CD14-positive monocyte (primary cell): ENCODE measurements at regions not wholly inside any gene's neighbourhood (a gene's known extent, or its start where the extent isn't known, plus 50 kb on each side); places are given as distances from the start of the nearest gene placed in this dataset.

Experiments
- DNase-seq, 3 donors: peaks; one replicate each; pipeline ENCODE4 v3.0.0-alpha.2; 2011 to 2022
- H2AFZ ChIP-seq: 2 replicates; pipeline ENCODE4 v1.6.0; 2012; ENCODE audit warnings: mild to moderate bottlenecking, low read depth, low read length, inconsistent platforms; ENCODE audit not compliant: insufficient read depth, poor library complexity, severe bottlenecking
- H3K27ac ChIP-seq, 2 donors: 1 replicate in 1 of 2; 2 replicates in 1 of 2; pipeline ENCODE4 v1.5.1; 2012 to 2013; ENCODE audit warnings: low read length in 2 of 2, control low read depth in 1 of 2, inconsistent platforms in 1 of 2, low read depth in 1 of 2, mild to moderate bottlenecking in 1 of 2
- H3K27me3 ChIP-seq, 2 donors: one replicate each; pipeline versions ENCODE4 v1.6.0 to v1.6.1; 2011 to 2013; ENCODE audit warnings: low read length in 2 of 2; ENCODE audit not compliant: control insufficient read depth in 2 of 2, insufficient read depth in 2 of 2
- H3K36me3 ChIP-seq, 2 donors: replicated peaks in 1 of 2; 1 replicate in 1 of 2; 2 replicates in 1 of 2; pipeline versions ENCODE4 v1.5.1 to v1.6.1; 2012 to 2013; ENCODE audit warnings: low read length in 2 of 2, control low read depth in 1 of 2, inconsistent platforms in 1 of 2, mild to moderate bottlenecking in 1 of 2; ENCODE audit not compliant: insufficient read depth in 2 of 2, control insufficient read depth in 1 of 2
- H3K4me1 ChIP-seq, 2 donors: 1 replicate in 1 of 2; 2 replicates in 1 of 2; pipeline versions ENCODE4 v1.5.1 to v1.6.1; 2012 to 2013; ENCODE audit warnings: low read length in 2 of 2, control low read depth in 1 of 2, inconsistent platforms in 1 of 2, mild to moderate bottlenecking in 1 of 2, moderate library complexity in 1 of 2; ENCODE audit not compliant: insufficient read depth in 2 of 2, control insufficient read depth in 1 of 2
- H3K4me2 ChIP-seq: replicated peaks from 2 replicates; pipeline ENCODE3; 2012; ENCODE audit warnings: low read length, moderate library complexity, mild to moderate bottlenecking; ENCODE audit not compliant: poor library complexity, severe bottlenecking; ENCODE audit errors: extremely low read depth
- H3K4me3 ChIP-seq, 3 experiments: fragments of 200-600 bp in 1 of 3; sonication (generic) in 1 of 3; replicated peaks in 1 of 3; 1 replicate in 2 of 3; 2 replicates in 1 of 3; pipeline ENCODE4 v1.5.1; 2011 to 2013; ENCODE audit warnings: low read length in 3 of 3, mild to moderate bottlenecking in 3 of 3, control low read depth in 2 of 3, low read depth in 2 of 3, inconsistent platforms in 1 of 3, moderate library complexity in 1 of 3
- H3K79me2 ChIP-seq: 2 replicates; pipeline ENCODE4 v1.6.0; 2012; ENCODE audit warnings: mild to moderate bottlenecking, control low read depth, inconsistent platforms, low read length, moderate library complexity; ENCODE audit not compliant: insufficient read depth
- H3K9ac ChIP-seq: 2 replicates; pipeline ENCODE4 v1.6.0; 2017; ENCODE audit warnings: low read length, mild to moderate bottlenecking; ENCODE audit not compliant: insufficient read depth, poor library complexity, severe bottlenecking
- H3K9me3 ChIP-seq, 2 donors: replicated peaks in 1 of 2; 1 replicate in 1 of 2; 2 replicates in 1 of 2; pipeline versions ENCODE4 v1.5.1 to v1.6.1; 2012 to 2013; ENCODE audit warnings: low read length in 2 of 2, control low read depth in 1 of 2; ENCODE audit not compliant: control insufficient read depth in 1 of 2, insufficient read depth in 1 of 2
- H4K20me1 ChIP-seq: 2 replicates; pipeline ENCODE4 v1.6.0; 2012; ENCODE audit warnings: mild to moderate bottlenecking, low read length, control low read depth, moderate library complexity; ENCODE audit not compliant: insufficient read depth
- H3K27ac Mint-ChIP-seq, 7 donors: one replicate each; pipeline ENCODE4 v1.8.0; 2020; ENCODE audit warnings: mild to moderate bottlenecking in 7 of 7, mixed read lengths in 7 of 7, moderate library complexity in 6 of 7, inconsistent platforms in 2 of 7
- H3K27me3 Mint-ChIP-seq, 3 donors: one replicate each; pipeline ENCODE4 v1.8.0; 2021 to 2022; ENCODE audit warnings: low read depth in 3 of 3, mild to moderate bottlenecking in 3 of 3, mixed read lengths in 3 of 3, moderate library complexity in 3 of 3, inconsistent platforms in 1 of 3
- H3K36me3 Mint-ChIP-seq, 2 donors: one replicate each; pipeline ENCODE4 v1.8.0; 2020; ENCODE audit warnings: mixed read lengths in 2 of 2, inconsistent platforms in 1 of 2, mild to moderate bottlenecking in 1 of 2
- H3K4me1 Mint-ChIP-seq: one replicate; pipeline ENCODE4 v1.8.0; 2020; ENCODE audit warnings: mild to moderate bottlenecking, mixed read lengths
- H3K4me3 Mint-ChIP-seq, 2 donors: one replicate each; pipeline ENCODE4 v1.8.0; 2020; ENCODE audit warnings: mild to moderate bottlenecking in 2 of 2, mixed read lengths in 2 of 2, moderate library complexity in 1 of 2
- H3K9me3 Mint-ChIP-seq, 7 donors: one replicate each; pipeline ENCODE4 v1.8.0; 2020 to 2022; ENCODE audit warnings: mixed read lengths in 7 of 7, mild to moderate bottlenecking in 6 of 7, moderate library complexity in 6 of 7, inconsistent platforms in 2 of 7
- WGBS: methylation state at CpG from one replicate; pipeline ENCODE4 v1.1.5; 2013; ENCODE audit warnings: missing lambda C conversion rate; ENCODE audit not compliant: insufficient coverage; 5-methylcytosine and 5-hydroxymethylcytosine counted together
- intact Hi-C, 2 donors: fragments of 100-400 bp; cut with micrococcal nuclease; formaldehyde crosslinking; loops; one replicate each; pipeline versions ENCODE4 v1.15.0 to v1.15.1; 2023
- TF ChIP-seq, protein P1 (sequence below): fragments of 200-600 bp; IDR thresholded peaks from one replicate; pipeline ENCODE4 v1.8.0; 2022; ENCODE audit warnings: antibody characterized with exemption, mild to moderate bottlenecking

DNA sequence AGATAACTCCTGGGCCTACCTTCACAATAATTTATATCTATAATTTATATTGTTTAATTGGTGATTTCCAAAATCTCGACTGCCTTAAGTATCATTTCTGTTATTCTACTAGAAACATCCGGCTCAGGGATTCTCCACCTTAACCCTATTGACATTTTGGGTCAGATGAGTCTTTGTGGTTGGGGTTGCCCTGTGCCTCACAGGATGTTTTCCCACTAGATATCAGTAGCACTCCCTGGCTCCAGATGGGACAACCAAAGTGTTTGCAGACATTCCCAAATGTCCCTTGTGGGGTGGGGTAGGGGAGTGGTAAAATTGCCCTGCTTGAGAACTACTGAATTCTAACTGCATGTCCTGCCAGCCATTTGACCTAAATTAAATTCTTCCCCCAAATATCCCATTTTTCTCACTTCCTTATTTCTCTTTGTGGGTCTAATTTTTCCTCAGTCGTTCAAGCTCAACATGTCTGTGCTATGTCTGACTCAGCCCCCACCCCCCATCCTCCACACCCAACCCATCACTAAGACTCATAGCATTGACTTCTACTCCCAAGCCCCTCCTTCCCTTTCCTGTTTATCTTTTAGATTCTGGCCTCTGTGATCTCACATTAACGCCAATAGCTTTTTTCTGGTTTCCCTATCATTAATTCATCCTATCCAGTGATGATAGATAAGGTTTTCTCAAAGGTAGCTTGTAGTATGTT is 545.1 kb downstream of the EFNB2 start:
- no peaks in the 10 kb centered on the region for H3K4me1 ChIP-seq
- no peak overlapping the region for H2AFZ ChIP-seq
- no peaks in the 10 kb centered on the region for H3K36me3 ChIP-seq
- no peaks in the 10 kb centered on the region for H3K27me3 ChIP-seq
- Mint-ChIP-seq H3K9me3 (peaks cover 2 to 10% (median 6%) of the 10 kb centered on the region in 7 donors), H3K27me3 (no peaks in the 10 kb centered on the region), H3K27ac (no peak overlapping the region), H3K4me1 (no peaks in the 10 kb centered on the region), H3K36me3 (no peaks in the 10 kb centered on the region), H3K4me3 (no peak overlapping the region)
- no peaks in the 10 kb centered on the region for H4K20me1 ChIP-seq
- no peaks in the 10 kb centered on the region for H3K79me2 ChIP-seq
- no peak overlapping the region for H3K4me3 ChIP-seq
- DNase-seq, result no peak
- H3K9me3 ChIP-seq, result peaks cover 5 to 7% of the 10 kb centered on the region in 2 donors
- H3K27ac ChIP-seq, result no peak overlapping the region
- 90% methylated on average over 1 of the region's 4 CpGs for WGBS
- H3K9ac ChIP-seq, result no peak overlapping the region
- intact Hi-C loops, result no loop called here
- TF ChIP-seq, protein P1, sequence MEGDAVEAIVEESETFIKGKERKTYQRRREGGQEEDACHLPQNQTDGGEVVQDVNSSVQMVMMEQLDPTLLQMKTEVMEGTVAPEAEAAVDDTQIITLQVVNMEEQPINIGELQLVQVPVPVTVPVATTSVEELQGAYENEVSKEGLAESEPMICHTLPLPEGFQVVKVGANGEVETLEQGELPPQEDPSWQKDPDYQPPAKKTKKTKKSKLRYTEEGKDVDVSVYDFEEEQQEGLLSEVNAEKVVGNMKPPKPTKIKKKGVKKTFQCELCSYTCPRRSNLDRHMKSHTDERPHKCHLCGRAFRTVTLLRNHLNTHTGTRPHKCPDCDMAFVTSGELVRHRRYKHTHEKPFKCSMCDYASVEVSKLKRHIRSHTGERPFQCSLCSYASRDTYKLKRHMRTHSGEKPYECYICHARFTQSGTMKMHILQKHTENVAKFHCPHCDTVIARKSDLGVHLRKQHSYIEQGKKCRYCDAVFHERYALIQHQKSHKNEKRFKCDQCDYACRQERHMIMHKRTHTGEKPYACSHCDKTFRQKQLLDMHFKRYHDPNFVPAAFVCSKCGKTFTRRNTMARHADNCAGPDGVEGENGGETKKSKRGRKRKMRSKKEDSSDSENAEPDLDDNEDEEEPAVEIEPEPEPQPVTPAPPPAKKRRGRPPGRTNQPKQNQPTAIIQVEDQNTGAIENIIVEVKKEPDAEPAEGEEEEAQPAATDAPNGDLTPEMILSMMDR, result no peak
- no peak overlapping the region for H3K4me2 ChIP-seq

- Histone ChIP-seq H3K27ac (no peak overlapping the region), H4K20me1 (no peaks in the 10 kb centered on the region), H3K4me3 (no peak overlapping the region), H3K4me2 (no peak overlapping the region), H3K9ac (no peak overlapping the region), H3K36me3 (no peaks in the 10 kb centered on the region), H3K27me3 (no peaks in the 10 kb centered on the region), H3K4me1 (no peaks in the 10 kb centered on the region), H2AFZ (no peak overlapping the region), H3K79me2 (no peaks in the 10 kb centered on the region), H3K9me3 (peaks cover 12 to 14% of the 10 kb centered on the region in 2 donors)
- Mint-ChIP-seq H3K9me3 (peaks cover 3 to 11% (median 8%) of the 10 kb centered on the region in 7 donors), H3K36me3 (no peaks in the 10 kb centered on the region), H3K27ac (no peak overlapping the region), H3K27me3 (no peaks in the 10 kb centered on the region), H3K4me1 (no peaks in the 10 kb centered on the region), H3K4me3 (no peak overlapping the region)
- DNase-seq, result no peak
- TF ChIP-seq, protein P1, result no peak
- intact Hi-C loops, result no loop called here
- 91% methylated on average over 11 of the region's 11 CpGs for WGBS
Measured at GRCh38 chr13:105984646-105985045, 550.8 kb downstream of the EFNB2 start.
